Stimulated activated naive CD4-positive, alpha-beta T cell treated with Interleukin-2 at 50 U/mL for 16 hours (primary cell): ENCODE measurements at regions not wholly inside any gene's neighbourhood (a gene's known extent, or its start where the extent isn't known, plus 50 kb on each side); places are given as distances from the start of the nearest gene placed in this dataset.
"Not testable (repeated sequence)": the region's sequence is repeated elsewhere in the genome, so short reads cannot be mapped to it uniquely, and the experiment has no call there.

Source experiments
- DNase-seq: peaks from one replicate; lab custom pipeline; 2025; lab: John Stamatoyannopoulos, UW

DNA sequence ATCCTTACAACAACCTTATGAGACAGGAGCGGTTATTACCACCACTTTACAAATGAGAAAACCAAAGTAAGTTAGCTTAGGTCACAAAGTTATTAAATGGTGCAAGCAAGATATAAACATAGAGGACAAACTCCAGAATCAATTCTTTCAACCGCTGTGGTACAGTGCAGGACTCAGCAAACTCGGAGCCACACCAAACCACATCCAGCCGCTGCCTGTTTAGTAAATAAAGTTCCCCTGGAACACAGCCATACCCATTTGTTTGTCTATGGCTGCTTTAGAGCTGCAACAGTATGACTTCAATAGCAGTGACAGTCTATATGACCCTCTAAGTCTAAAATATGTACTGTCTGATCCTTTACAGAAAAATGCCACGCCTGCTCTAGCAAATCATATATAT, 1567.2 kb upstream of the WWC1 start:
- DNase-seq = no peak

DNA sequence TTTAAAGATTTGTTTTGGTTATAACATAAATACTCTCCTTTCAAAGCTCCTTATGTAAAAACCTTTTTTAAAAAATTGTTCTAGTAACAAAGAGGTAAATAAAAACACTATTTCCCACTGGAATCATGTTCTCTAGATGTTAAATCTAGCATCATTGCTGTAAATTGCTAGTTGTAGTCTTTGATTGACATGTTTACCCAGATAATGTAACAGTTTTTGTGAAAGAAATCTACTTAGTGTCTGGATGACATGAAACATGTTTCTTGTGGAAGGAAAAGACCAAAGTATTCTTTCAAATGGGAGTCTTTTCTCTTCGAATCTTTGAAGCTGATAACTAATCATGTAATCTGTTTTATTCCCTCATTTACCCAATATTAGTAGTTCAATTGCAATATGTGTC, 1565.9 kb upstream of the WWC1 start:
- no peak for DNase-seq

DNA sequence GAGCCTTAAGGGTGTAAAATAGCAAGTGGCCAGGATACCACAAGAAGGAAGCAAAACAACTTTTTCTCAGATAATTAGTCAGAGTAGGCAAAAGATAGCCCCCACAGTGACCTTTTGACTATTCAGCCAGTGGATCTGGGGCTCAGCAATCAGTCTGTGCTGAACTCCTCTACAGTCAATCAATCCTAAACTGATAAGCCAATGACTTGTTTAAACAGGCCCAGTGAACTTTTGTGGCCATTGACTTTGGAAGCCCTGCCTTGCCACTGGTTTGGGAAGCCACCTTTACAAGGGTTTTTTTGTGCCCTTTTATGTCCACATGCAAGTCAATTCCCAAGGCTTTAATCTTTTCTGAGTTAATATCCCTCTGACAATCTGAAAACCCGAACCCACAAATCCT, 1565.0 kb upstream of the WWC1 start:
- no peak for DNase-seq

DNA sequence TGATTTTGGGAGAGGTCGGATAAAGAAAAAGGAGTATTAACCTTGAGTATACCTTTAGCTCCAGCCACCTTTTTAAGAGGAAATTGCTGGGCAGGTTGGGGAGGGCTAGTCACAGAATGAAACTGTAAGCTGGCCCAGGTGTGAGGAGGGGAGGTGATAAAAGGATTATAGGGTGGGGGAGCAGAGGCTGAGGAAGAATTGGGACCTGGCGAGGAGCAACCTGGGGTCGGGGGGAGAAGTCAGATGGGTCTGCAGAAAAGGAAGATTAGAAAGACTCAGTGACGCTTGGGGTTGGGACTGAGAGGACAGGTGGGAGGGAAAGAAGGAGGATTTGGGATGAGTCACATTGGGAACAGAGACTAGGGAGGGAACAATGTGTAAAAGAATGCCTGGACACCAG, 1548.5 kb upstream of the WWC1 start:
- DNase-seq = not testable (repeated sequence)

- DNase-seq = no peak
Measured at GRCh38 chr5:166746506-166746905, 1544.9 kb upstream of the WWC1 start.

DNA sequence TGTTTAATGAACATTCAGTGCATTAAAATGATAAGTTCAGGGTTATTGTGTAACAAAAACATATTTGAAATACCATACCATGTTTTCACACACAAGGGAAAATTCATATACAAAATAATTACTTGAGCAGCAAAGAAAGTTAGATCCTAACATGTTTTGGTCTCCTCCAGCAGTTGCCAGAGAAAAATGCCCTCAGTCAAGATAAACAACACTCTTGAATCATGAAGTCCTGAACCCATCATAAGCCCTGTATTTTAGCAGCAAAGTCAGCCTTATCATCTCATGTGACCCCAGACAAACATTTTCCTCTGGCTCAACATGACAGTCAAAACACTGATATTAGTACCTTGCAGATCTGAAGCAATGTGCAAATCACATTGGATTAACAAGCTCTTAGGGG, 1541.1 kb upstream of the WWC1 start:
- no peak for DNase-seq

- DNase-seq = no peak
Measured at GRCh38 chr5:166758151-166758550, 1533.3 kb upstream of the WWC1 start.

- no peak for DNase-seq
Measured at GRCh38 chr5:166767858-166768257, 1523.6 kb upstream of the WWC1 start.

DNA sequence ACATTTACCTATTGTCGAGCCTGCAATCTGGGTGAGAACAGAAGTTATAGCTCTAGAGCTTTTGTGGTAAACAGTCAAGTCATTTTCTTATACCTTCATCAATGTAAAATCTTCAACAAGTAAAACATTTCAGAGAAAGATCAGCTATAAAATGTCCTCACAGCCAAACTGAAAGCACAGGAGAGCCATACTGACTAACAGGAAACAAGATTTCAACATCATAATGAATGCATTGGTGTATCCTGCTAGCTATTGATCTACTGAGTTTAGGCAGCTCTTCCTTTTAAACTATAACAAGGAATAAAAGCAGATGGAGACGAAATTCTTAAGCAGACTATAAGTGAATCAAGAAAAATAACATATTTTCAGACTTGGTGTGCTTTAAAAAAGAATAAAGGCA, 1522.9 kb upstream of the WWC1 start:
- DNase-seq = no peak

- no peak for DNase-seq
Measured at GRCh38 chr5:166772770-166773169, 1518.7 kb upstream of the WWC1 start.

- no peak for DNase-seq
Measured at GRCh38 chr5:166781737-166782136, 1509.7 kb upstream of the WWC1 start.

GRCh38 chr5:166784545-166785078, 1506.8 kb upstream of the WWC1 start:
- DNase-seq = no peak

DNA sequence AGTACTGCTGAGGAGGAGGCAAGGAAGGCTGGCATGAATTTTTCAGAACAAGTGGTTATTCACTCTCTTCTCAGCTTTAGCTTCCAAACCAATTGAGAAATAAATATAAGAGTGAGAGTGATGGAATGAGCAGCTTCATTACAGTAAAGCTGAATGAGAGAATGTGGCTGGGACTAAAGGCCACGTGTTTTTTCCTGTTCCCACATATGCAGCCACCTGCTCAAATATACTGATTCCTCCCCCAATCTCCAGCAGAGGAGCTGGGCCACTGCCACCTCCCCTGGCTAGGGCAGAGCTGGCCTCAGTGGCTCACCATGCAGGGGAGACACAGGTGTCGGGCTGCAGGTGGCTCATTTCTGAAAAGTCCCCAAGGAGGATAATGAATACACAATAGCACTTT, 1505.3 kb upstream of the WWC1 start:
- DNase-seq = no peak

DNA sequence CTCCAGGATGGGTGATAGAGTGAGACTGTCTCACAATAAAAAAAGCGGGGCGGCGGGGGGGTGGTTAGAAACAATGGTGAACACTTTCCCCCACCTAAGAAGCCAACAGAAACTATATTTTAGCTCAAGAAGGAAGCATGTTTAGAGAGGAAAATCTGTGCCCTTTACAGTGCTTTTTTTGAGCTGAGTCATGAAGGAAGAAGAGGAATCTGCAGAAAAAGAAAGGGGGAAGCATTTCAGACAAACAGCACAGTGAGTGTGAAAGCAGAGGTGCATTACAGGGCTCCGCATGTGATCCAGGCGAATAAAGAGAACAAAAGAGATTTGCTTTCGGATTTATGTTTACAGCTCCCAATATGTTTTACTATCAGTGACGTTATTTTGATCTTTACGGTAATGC, 1504.6 kb upstream of the WWC1 start:
- DNase-seq = no peak

DNA sequence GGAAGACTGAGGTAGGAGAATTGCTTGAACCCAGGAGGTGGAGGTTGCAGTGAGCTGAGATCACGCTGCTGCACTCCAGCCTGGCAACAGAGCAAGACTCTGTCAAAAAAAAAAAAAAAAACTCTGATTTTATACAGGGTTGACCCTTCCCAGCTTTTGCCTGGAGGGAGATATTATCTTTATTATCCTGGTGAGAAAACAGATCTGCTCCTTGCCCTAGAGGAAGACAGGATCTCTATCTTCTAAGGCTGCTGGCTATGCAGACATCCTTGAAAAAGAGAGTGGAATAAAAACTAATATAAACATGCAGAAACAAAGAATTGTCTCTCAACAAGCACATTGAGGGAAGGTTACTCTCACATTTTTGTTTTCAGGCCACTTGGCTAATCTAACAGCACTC, 1503.4 kb upstream of the WWC1 start:
- DNase-seq = no peak

GRCh38 chr5:166795756-166796155, 1495.7 kb upstream of the WWC1 start:
- DNase-seq = no peak

GRCh38 chr5:166803058-166803457, 1488.4 kb upstream of the WWC1 start:
- no peak for DNase-seq

GRCh38 chr5:166804223-166804622, 1487.2 kb upstream of the WWC1 start:
- DNase-seq = not testable (repeated sequence)

- not testable (repeated sequence) for DNase-seq
Measured at GRCh38 chr5:166804693-166805092, 1486.8 kb upstream of the WWC1 start.

- not testable (repeated sequence) for DNase-seq
Measured at GRCh38 chr5:166810093-166810658, 1481.3 kb upstream of the WWC1 start.

DNA sequence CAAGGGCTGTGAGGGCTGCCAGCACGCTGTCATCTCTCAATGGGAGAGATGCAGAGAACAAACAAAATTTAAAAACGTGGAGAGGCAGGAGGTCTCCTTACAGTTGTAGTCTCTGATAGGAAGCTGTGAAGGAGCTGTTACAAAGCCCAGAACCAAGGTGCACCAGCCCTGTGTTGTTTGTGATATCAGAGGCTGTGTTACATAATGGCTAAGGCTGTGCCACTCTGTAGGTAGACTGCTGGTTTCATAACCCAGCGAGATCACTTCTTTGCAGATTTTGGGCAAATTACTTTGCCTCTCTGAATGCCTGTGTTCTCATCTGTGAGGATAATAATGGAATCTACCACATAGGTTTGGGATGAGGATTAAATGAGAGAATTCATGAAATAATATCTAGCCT, 1480.7 kb upstream of the WWC1 start:
- no peak for DNase-seq

DNA sequence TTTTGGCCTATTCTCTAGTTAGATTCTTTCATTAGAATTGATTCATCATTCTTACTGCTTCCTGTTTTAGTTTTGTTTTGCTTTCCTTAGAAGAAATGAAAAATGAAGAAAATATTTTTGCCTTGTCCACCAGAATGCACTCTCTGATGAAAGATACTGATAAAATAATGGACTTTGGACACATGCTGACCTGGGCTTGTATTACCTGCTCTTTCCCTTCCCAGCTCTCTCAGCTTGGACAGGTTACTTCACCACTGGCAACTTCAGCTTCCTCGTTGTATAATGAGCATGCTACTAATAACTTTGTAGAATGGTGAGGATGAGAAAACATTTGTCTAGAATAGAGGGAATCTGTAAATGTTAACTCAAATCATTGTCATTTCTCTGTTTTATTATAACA, 1468.1 kb upstream of the WWC1 start:
- DNase-seq = no peak

- no peak for DNase-seq
Measured at GRCh38 chr5:166834246-166834645, 1457.2 kb upstream of the WWC1 start.

DNA sequence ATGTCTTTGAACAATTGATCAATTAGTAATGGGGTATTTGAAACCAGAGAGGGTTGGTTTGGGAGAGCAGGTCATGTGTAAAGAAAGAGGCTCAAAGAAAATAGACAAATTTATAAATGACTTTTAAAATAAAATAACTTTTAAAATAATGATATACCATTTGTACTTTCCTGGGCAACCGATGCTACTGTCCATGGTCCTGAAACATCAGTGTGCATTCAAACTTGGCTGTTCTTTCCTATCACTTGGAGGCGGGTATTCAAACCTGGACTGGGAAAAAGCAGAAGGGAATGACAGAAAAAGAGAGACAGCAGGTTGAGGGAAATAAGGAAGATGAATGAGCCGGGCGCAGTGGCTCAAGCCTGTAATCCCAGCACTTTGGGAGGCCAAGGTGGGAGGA, 1446.4 kb upstream of the WWC1 start:
- DNase-seq = no peak

DNA sequence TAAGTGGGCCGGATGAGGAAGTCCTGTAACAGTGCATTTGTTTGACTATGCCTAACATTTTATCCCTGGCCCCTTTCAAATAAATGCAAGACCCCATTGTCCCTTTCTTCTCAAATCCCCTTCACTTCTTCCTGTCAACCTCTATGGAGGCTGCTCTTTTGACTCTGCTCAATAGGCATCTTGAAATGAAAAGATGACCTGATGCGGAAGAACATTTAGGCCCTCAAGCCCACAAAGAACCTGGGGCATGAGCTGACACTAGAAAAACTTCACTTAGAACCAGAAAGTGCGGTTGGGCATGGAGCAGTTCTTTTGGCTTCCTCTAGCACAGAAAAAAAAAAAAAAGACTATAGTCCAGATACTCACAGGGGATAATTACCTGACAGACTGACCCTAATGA, 1434.7 kb upstream of the WWC1 start:
- no peak for DNase-seq
